ENCODE measurements at regions not wholly inside any gene's neighbourhood (a gene's known extent, or its start where the extent isn't known, plus 50 kb on each side); places are given as distances from the start of the nearest gene placed in this dataset.

DNA sequence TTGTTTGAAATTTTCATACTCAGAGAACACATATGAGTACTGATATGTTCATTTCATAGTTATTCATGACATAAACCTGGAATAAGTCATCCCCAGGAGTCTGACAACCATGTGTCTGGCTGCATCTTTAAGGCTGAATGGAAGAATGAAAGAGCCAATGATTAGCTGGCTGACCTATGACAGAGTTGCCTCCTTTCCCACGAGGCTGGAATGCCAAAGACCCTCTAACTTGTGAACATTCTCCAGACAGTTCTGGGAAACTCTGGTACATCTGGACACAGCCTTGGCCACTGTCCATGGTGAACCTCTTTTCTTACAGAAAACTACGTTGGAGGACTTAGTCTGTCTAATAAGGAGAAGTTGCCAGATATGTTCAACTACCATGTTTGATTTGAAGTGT, 380.8 kb upstream of the MKI67 start:
- 35 to 47% (median 46%) methylated on average over 2 of the region's 2 CpGs for WGBS, 3 donors
- intact Hi-C loops (cut with DNase I), result no loop called here

DNA sequence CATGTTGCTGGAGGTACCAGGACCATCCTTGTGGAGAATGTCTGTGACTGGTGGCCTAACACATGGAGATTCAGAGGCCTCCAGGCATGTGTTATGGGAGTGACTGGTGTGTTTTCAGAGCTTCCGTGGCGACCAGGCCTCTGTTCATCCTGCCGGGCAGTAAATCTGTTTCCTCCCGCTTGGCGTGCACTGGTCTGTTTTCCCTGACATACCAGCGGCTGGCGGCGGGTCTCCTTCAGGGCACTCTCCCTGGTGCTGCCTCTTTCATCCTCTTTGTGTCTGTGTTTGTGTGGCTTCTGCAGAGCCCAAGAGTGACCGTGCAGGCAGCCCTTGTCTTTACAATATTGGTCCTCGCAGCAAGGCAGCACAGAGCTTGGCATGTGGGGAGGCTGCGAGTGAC, 385.1 kb upstream of the MKI67 start:
- WGBS, 3 donors, result 46 to 50% (median 50%) methylated on average over 11 of the region's 11 CpGs
- Histone ChIP-seq H3K4me3 (no peak overlapping the region), H3K9me3 (no peaks in the 10 kb centered on the region), H3K4me1 (ENCODE audit: insufficient read depth) (no peaks in the 10 kb centered on the region), H3K27me3 (no peaks in the 10 kb centered on the region), H3K27ac (no peak overlapping the region), H3K36me3 (no peaks in the 10 kb centered on the region)
- intact Hi-C loops (cut with DNase I), result no loop called here
- no peak for DNase-seq
- TF ChIP-seq, protein P1, sequence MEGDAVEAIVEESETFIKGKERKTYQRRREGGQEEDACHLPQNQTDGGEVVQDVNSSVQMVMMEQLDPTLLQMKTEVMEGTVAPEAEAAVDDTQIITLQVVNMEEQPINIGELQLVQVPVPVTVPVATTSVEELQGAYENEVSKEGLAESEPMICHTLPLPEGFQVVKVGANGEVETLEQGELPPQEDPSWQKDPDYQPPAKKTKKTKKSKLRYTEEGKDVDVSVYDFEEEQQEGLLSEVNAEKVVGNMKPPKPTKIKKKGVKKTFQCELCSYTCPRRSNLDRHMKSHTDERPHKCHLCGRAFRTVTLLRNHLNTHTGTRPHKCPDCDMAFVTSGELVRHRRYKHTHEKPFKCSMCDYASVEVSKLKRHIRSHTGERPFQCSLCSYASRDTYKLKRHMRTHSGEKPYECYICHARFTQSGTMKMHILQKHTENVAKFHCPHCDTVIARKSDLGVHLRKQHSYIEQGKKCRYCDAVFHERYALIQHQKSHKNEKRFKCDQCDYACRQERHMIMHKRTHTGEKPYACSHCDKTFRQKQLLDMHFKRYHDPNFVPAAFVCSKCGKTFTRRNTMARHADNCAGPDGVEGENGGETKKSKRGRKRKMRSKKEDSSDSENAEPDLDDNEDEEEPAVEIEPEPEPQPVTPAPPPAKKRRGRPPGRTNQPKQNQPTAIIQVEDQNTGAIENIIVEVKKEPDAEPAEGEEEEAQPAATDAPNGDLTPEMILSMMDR (IDR thresholded peaks at IDR 0.05), result no peak
- TF ChIP-seq EP300 (IDR thresholded peaks at IDR 0.05), result no peak
- TF ChIP-seq POLR2A (IDR thresholded peaks at IDR 0.05), result no peak

More for the DNA sequence above, 380.8 kb upstream of the MKI67 start:
- no peak for TF ChIP-seq POLR2A (IDR thresholded peaks at IDR 0.05)
- TF ChIP-seq, protein P1 (IDR thresholded peaks at IDR 0.05), result no peak
- no peak for TF ChIP-seq EP300 (IDR thresholded peaks at IDR 0.05)
- no peak for DNase-seq
- Histone ChIP-seq H3K36me3 (no peaks in the 10 kb centered on the region), H3K4me1 (ENCODE audit: insufficient read depth) (no peaks in the 10 kb centered on the region), H3K27ac (no peak overlapping the region), H3K9me3 (no peaks in the 10 kb centered on the region), H3K27me3 (no peaks in the 10 kb centered on the region), H3K4me3 (no peak overlapping the region)

DNA sequence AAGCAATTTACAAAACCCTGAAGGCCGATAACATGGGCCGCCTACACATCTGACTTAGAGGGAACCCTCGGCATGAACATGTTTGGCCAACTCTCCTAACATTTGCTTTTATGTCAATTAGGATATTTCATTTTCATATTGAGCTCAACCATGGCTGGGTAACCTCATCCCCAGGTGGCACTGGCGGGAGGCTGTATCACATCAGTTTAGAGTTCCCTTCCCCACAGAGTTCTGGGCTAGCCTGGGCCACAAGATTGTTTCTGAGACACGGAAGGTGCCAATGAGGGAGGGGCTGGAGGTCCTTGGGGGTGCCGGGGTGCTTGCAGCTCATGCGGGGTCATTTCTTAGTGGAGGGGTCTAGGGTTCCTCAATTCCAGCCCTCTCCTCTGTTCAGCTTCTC, 386.5 kb upstream of the MKI67 start:
- no peak overlapping the region for H3K27ac ChIP-seq
- H3K4me1 ChIP-seq (ENCODE audit: insufficient read depth), result no peaks in the 10 kb centered on the region
- H3K4me3 ChIP-seq, result no peak overlapping the region
- DNase-seq, result no peak
- intact Hi-C loops (cut with DNase I), result no loop called here
- no peak for TF ChIP-seq EP300 (IDR thresholded peaks at IDR 0.05)
- TF ChIP-seq, protein P1 (IDR thresholded peaks at IDR 0.05), result no peak
- no peak for TF ChIP-seq POLR2A (IDR thresholded peaks at IDR 0.05)
- no peaks in the 10 kb centered on the region for H3K36me3 ChIP-seq
- H3K9me3 ChIP-seq, result no peaks in the 10 kb centered on the region
- no peaks in the 10 kb centered on the region for H3K27me3 ChIP-seq
- 81 to 85% (median 85%) methylated on average over 7 of the region's 7 CpGs for WGBS, 3 donors

DNA sequence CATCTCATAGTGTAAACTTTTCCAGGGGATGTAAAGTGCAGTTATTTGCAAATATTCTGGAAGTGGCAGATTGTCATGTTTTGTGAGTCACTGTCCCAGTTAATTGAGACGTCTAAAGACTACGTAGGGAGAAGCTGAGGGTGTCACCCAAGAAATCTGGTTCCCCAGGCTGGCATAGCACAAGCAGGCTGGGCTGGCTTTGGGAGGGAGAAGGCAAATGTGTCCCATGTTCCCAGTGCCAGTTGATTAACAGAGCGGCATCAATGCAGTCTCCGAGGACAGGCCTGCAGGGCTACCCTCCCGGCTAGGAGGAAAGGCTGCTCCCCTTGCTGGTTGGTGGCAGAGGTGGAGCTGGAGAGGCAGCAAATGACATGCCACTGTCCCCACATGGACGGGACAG, 388.3 kb upstream of the MKI67 start:
- no peak for TF ChIP-seq POLR2A (IDR thresholded peaks at IDR 0.05)
- Histone ChIP-seq H3K9me3 (no peaks in the 10 kb centered on the region), H3K36me3 (no peaks in the 10 kb centered on the region), H3K4me1 (ENCODE audit: insufficient read depth) (no peaks in the 10 kb centered on the region), H3K27me3 (no peaks in the 10 kb centered on the region), H3K4me3 (no peak overlapping the region), H3K27ac (no peak overlapping the region)
- no peak for DNase-seq
- 73 to 83% (median 82%) methylated on average over 6 of the region's 6 CpGs for WGBS, 3 donors
- intact Hi-C loops (cut with DNase I), result no loop called here

DNA sequence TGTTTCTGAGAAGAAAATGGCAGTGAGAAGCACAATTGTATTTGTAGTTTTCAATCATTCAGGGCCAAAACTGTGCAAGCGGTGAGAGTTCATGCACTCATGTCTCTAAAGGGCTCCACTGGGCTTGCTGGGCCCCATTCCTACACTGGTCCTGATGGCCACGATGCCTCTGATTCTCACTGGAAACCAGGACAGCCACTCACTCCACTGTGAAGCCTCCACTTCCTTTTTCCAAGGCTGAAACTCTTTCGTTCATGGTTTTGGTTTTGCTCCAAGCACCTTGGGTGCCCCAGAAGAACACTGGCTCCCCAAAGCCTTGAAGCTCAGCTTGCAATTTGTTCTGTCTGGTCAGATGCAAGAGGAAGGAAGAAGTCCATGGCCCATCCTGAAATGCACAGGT, 390.0 kb upstream of the MKI67 start:
- intact Hi-C loops (cut with DNase I), result no loop called here
- no peak overlapping the region for H3K27ac ChIP-seq
- H3K27me3 ChIP-seq, result no peaks in the 10 kb centered on the region
- WGBS, 3 donors, result 75 to 83% (median 75%) methylated on average over 3 of the region's 3 CpGs
- no peak for DNase-seq
- no peak overlapping the region for H3K4me3 ChIP-seq
- no peaks in the 10 kb centered on the region for H3K36me3 ChIP-seq
- no peaks in the 10 kb centered on the region for H3K9me3 ChIP-seq
- TF ChIP-seq, protein P1 (IDR thresholded peaks at IDR 0.05), result no peak
- TF ChIP-seq EP300 (IDR thresholded peaks at IDR 0.05), result no peak
- no peak for TF ChIP-seq POLR2A (IDR thresholded peaks at IDR 0.05)
- H3K4me1 ChIP-seq (ENCODE audit: insufficient read depth), result no peaks in the 10 kb centered on the region

Measured in ovary (tissue), 7 donors.